HepG2 (cell line): ENCODE measurements at regions not wholly inside any gene's neighbourhood (a gene's known extent, or its start where the extent isn't known, plus 50 kb on each side); places are given as distances from the start of the nearest gene placed in this dataset.

Experiments used
- CTCF ChIP-seq: sonication (generic); formaldehyde crosslinking; IDR thresholded peaks from 2 replicates; pipeline ENCODE4 v1.5.0; 2020; ENCODE audit warnings: mild to moderate bottlenecking, missing genetic modification reagents, moderate library complexity
- HNRNPLL ChIP-seq: fragments of 200-400 bp; formaldehyde crosslinking; IDR thresholded peaks from 2 replicates; pipeline ENCODE4 v1.6.1; 2017; ENCODE audit warnings: mild to moderate bottlenecking, low read depth, low read length; ENCODE audit not compliant: poor library complexity, severe bottlenecking
- ZGPAT ChIP-seq: IDR thresholded peaks from 2 replicates; pipeline ENCODE4 v1.6.1; 2016; ENCODE audit warnings: mild to moderate bottlenecking

DNA sequence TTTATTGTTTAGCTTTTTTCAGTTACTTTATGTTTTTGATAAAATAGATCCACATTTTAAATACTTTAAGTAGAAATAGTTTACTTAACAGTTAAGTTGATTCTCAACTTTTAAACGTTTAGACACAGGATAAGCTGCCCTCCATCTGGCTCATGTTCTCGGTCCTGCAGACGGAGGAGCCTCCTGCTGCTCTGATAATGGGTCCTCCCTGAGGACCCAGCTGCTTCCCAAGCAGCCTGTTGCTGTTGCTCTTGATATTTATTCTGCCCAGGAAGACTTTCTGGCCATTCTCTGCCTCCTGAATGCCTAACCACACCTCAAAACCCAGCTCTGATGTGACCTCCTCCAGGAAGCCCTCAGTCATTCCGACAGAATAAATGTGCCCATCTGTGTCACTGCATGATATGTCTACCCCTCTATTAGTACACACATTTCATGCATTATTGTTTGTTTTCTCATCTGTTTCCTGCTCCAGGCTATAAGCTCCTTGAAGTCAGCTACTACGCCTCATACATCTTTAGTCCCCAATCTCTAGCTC lies 267.2 kb upstream of the MSX2 start:
- no peak for TF ChIP-seq HNRNPLL
- TF ChIP-seq CTCF (CRISPR knock-in tag), result no peak
- no peak for TF ChIP-seq ZGPAT (CRISPR knock-in tag)
